HCEC 1CT (cell line): ENCODE measurements at regions not wholly inside any gene's neighbourhood (a gene's known extent, or its start where the extent isn't known, plus 50 kb on each side); places are given as distances from the start of the nearest gene placed in this dataset.

Source experiments
- DNase-seq: peaks from one replicate; pipeline ENCODE4 v3.0.0-alpha.2; 2017

DNA sequence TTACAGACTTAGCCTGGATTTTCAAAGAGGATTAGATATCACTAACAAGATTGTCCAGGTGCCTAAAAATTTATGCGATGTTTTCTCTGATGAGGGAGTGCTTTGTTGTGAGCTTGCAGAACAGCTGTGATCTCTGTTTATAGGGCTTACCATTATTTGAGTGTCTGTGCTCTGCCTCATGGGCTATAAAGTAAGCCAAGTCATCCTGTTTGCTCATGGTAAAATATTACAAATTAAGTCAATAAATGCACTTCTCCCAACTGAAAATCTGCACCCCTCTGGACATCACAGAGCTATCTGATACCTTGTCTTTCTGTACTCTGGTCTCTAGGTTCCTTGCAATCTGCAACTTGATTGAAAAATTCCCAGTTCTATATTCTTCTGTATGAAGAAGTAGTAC, 293.4 kb upstream of the ACTBL2 start:
- no peak for DNase-seq

DNA sequence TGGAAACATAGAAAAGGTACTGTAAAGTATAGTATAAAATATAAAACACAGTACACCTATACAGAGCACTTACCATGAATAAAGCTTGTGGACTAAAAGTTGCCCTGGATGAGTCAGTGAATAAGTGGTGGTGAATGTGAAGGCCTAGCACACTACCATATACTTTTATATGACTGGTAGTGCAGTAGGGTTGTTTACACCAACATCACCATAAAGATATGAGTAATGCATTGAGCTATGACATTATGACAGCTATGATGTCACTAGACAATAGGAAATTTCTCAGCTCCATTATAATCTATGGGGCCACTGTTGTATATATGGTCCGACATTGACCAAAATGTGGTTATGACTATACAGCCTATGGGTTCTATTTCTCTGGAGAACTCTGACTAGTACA, 291.8 kb upstream of the ACTBL2 start:
- no peak for DNase-seq

DNA sequence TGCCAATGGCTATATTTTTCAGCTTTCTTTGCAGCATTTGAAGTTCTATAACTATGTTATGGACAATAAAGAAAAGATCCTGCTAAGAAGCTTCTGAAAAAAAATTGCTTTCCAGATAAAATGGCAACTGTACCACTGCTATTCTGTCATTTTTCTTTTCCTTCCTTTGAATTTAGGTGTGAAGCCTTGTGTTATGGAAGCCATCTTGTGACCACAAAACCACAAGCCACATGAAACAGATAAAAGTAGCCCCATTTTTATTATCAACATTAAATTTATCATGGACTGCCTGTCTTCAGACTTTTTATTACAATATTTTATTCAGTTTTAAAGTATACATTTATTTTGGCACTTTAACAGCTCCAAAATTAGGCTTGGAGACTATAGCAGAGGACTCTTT, 289.9 kb upstream of the ACTBL2 start:
- no peak for DNase-seq

DNA sequence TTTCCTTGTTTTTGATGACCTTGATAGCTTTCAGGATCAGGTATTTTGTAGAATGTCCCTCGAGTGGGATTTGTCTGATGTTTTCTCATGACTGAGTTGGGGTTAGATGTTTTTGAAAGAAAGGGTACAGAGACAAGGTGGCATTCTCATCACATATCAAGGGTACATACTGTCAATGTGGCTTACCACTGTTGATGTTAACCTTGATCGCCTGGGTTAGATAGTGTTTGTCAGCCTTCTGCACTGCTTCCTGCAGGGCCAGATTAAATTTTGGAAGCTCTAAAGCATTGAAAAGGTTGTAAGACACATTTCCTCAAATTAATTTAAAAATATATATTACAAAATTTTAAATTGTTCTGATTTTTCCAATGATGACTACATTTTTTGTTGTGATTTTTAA, 287.4 kb upstream of the ACTBL2 start:
- DNase-seq, result no peak

DNA sequence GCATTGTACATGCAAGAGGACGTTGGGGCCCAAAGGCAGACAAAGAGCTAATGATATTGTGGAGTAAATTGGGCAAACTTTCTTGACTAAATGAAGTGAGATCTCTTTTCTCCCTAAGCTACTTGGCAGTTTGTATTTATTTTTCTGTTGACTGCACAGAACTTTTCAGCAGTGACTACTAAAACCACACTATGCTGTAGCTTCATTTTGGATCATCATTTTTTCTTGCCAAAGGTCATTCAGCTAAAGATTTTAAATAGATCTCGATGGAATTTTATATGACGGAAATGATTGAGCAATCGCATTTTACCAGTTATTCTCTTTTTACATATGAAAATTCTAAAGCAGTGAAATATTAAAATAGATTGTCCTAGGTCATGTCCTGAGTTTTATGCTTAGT, 286.1 kb upstream of the ACTBL2 start:
- no peak for DNase-seq

DNA sequence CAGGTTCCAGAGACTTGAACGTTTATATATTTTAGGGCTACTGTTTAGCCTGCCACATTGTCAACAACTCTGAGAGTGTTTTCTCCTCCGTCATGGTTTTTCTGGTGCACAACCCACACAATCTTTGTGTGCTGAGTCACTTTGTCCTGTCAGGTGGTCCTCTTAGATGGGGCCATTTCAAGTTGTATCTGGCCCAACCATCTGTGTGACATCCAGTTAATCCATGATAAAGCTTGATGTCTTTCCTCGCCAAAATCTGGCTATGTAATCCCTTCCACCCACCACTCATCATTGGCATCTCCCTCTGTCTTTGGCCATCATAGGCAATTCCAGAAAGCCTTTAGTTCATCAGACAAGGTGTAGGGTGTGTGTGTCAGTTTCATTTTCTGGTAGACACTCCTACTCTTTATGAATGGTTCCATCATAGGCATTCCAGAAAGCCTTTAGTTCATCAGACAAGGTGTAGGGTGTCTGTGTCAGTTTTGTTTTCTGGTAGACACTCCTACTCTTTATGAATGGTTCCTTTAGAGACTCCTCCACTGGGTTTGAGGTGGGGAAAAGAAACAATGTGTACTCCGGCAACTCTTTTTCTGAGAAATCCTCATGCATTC, 282.0 kb upstream of the ACTBL2 start:
- no peak for DNase-seq

DNA sequence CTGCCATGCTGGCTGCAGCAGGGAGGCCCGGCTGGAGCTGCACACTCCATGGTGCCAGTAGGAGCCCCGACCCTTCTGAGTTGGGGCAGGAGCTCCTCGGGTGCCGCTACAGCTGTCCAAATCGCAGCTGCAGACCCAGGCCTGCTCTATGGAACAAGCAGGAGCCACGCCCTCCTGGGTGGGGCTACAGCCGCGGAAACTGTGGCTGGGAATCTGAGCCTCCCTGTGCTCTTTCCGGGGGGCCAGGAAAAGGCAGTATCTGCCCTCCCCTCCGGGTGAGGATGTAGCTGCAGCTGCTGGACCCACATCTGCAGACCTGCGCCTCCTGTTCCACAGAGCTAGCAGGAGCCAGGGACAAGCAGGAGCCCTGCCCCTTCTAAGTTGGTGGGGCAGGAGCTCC, 278.9 kb upstream of the ACTBL2 start:
- DNase-seq, result no peak

DNA sequence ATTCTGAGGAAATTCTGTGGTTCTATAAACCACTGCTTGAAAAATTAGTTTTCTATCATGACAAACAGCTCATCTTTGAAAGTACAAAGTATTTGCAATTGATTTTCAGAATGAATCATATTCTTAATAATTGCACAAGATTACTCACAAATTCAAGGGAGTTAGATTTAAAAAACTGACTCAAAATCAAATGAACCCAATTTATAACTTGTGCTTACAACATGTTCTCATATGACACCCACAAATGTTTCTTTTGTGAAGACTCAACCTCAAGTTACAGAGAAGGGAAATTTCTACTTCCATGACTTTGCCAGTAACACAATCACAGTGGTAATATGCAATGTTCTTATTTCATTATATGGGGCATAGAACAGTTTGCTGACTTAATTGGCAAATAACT, 272.0 kb upstream of the ACTBL2 start:
- DNase-seq, result peak; percentile 54

DNA sequence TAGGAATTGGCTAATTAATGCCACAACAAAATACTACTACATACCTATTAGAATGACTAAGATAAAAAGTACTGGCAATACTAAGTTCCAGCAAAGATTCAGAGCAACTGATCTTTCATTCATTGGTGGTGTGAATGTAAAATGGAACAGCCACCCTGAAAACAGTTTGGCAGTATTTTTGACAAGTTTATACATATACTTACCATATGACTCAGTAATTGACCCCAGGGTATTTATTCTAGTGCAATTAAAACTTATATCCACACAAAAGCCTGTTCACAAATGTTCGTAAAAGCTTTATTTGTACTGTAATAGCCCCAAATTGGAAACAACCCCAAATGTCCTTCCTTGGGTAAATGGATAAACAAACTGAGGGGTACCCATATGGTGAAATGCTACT, 270.8 kb upstream of the ACTBL2 start:
- DNase-seq, result no peak

DNA sequence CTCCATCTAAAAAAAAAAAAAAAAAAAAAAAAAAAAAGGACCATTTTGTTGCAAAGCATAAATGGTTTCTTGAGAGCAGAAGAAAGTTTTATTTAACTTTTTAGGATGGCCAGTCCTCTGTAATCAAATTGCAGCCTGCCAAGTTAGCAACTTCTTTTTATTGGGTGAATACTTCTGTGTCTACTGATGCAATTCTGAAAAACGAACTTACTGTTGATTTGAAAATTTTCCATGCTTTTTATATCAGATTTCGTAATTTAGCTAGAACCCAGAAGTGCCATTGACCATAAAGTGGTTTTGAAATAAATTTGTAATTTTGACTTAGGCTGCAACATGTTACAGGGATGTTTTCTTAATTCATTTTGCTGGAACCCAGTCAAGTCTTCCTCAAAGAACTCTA, 269.1 kb upstream of the ACTBL2 start:
- no peak for DNase-seq

DNA sequence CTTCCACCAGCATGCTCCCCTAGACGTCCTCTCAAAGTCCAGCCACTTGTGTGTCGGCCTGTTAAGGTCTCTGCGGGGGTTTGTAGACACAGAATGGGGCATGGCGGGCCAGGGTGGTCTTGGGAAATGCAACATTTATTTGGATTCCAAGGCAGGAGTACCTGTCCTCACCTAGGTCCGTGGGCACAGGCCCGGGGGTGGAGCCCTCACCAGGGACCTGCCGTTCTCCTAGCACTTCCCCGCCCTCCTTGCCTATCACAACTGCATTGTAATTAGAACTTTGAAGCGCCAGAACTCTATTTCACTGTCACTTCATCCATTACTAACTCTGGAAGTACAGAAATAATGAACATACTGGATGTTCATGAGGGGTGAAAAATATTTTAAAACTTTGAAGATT, 268.3 kb upstream of the ACTBL2 start:
- no peak for DNase-seq

DNA sequence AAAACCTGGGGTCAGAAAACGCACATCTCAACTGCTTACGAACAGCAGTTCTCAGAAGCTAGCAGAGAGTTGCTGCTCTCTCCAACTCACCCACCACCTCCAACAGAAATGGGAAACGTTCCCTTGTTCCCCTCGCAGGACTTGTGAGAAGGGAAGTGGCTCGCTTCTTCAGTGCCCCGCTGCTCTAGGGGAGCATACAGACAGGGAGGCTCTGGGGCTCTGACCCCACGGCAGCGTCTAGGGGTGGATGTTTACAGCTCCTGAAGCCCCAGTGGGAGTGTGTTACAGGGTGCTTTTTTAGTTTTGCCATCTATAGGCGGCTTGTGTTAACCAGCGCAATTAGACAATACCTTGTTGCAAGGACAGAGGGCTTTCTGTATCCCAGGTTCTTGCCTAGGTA, 267.7 kb upstream of the ACTBL2 start:
- DNase-seq, result no peak

DNA sequence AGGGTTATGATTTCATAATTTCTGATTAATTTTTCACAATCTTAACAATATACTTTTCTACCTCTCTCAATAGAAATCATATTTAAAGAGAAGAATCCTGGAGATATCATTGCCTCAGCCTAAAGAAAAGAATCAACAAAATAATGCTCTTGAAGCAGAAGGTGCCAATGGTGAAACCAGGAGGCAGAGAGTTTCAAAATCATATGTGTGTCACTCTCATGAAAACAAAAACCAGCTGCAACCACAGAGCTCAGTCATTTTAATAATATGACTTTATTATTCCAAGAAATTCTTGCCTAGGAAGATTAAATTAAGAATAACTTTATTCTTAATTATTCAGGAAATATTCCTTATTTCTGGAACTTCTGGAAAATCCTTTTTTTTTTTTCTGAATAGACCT, 266.8 kb upstream of the ACTBL2 start:
- no peak for DNase-seq

DNA sequence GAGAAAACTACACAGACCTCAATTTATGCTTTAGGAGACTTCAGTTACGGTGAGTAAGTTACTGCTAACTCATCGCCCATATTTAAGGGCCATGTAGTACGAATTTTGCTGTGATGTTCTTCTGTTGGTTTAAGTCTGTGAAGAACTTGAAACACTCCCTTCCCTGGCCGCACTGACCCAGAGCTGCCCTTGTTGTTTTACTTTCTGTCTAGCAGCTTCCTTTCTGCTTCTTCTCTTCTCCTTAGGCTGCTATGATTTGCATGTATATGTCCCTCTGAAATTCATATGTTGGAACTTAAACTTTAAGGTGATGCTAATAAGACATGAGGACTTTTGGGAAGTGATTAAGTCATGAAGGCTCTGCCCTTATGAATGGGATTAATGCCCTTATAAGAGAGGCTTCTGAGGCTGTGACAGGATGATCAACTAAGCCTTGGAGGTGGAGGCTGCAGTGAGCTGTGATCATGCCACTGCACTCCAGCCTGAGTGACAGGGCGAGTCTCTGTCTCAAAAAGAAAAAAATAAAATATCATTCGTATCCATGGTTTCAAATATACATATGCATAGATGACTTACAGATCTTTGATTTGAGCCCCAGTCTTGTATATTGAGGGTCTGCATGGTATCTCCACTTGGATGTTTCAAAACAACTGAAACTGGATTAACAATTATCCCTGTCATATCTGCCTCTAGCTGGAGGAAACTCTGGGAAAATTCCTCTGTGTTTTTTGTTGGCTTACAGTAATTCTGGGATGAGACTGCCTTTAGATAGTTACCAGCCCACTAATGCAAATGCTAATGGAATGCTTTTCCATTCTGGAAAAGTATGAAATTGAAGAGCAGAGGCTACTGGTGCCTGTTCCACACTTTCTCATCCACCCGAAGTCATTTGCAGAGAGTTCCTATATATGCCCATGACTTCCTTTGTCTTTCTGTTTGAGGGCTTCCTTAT, 263.4 kb upstream of the ACTBL2 start:
- DNase-seq, result no peak

DNA sequence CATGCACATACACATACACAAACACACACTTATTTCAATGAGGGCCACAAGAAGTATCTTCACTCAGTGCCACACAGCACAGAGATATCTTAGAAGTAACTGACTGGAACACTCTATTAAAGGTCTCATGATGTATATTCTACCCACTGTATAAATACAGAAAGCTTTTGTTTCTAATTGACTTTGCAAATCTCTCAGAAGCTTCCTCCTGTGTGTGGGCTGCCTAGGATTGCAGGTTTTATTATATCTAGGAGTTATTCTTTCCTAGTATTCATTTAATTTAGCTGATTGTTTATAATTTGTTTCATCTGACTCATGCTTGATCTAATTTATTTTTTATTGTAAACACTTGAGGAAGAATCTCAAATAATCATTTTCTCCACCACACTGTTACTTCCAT, 262.4 kb upstream of the ACTBL2 start:
- no peak for DNase-seq

DNA sequence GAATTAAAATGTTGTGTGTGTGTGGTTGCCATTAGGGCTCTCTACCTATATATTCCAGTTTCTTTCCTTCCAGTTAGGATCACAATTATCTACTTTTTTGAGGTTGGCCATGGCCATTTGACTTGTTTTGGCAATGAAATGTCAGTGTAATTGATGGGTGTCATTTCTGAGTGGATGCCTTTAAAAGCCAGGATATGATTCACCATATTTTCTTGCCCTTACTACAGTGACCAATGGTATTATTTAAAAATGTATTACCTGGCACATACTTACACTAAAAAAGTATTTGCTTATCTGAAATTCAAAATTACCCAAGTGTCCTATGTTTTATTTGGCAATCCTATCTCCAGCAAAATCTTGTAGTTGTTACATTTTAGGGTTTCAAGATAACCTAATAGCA, 258.7 kb upstream of the ACTBL2 start:
- no peak for DNase-seq

DNA sequence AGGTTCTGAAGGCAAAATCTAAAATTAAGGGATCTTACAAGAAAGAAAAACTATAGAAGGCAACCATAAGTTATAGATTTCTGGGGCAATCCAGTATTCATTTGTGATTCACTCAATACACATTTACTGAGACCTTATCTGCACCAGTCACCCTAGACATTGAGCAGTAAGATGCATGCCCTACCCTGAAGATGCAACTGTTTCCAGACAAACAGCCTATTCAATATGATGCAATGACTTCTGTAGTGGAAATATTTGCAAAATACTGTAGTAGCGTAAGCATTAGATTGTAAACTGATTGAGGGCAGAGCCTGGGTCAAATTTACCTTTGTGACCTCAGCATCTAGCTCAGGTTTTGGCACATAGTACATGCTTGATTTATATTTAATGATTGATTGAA, 256.2 kb upstream of the ACTBL2 start:
- no peak for DNase-seq

DNA sequence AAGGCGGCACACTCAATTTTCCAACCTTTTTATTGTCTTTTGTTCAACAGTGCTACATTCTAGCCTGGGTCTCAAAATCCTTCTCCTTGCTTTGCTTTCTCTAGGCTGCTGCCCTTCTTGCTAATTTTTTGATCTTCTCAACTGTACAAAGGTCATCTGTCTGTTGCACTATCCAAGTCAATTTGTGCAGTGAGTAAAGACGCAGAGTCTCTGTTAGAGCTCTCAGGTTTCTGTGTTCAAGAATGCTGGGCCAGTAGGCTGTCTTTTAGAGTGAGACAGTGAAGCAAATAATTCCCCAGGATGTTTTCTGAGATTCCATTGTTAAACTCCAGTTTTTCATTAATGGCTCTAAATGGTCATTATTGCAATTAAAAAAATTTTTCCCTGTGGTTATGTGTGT, 255.7 kb upstream of the ACTBL2 start:
- no peak for DNase-seq

DNA sequence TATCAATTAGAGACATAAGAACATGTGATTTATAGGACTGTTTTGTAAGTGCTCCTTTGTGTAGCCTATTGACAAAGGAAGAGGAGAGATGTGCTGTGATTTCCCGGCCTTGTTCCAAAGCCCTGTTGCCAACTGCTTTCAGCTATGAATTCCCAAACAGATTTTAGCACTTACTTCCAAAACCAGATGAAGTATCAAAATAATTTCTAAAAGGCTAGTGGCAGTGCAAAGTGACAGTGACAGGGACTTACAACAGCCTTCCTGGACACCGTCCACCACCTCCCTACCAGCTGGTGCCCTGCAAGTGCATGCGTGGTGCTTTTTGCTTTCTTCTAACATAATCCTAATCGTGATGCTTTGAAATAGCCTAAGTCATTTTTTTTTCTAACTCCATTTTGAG, 254.1 kb upstream of the ACTBL2 start:
- no peak for DNase-seq

DNA sequence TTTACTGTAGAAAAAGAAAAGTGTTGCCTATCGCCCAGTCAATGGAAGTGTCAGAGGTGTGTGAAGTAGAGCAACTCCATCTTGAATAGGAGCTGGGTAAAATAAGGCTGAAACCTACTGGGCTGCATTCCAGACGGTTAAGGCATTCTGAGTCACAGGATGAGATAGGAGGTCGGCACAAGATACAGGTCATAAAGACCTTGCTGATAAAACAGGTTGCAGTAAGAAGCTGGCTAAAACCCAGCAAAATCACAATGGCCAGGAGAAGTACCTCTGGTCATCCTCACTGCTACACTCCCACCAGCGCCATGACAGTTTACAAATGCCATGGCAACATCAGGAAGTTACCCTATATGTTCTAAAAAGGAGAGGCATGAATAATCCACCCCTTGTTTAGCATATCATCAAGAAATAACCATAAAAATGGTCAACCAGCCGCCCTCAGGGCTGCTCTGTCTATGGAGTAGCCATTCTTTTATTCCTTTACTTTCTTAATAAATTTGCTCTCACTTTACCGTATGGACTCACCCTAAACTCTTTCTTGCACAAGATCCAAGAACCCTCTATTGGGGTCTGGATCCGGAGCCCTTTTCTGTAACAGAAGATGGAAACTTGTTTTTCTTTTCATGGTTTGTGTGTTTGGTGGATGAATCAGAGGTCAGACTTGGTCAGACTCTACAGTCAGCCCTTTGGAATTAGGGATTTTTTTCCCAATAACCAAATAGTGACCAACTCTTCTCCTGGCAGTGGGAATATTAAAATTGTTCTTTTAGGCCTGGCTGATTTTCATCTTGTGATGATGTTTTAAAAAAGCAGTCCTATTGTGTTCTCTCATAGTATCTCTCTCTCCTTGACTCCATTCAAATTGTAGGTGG, 252.9 kb upstream of the ACTBL2 start:
- DNase-seq, result peak; percentile 89

DNA sequence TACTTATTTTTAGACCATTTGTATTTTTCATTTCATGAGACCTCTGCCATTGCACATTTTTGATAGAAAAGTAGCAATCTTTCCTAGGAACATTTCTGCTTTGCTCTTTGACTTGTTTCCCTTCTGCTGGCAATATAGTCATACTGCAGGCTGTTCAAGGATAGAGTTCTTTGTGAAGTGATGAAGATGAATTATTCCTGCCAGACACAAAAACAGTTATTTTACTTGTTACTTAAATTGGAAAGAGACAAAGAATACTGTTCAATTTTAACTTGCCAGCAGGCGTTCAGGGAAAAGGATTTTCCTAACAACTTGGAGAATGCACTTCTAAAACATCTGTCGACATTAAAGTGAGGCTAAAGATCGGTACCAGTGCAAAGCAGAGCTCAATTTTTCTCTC, 251.7 kb upstream of the ACTBL2 start:
- no peak for DNase-seq

DNA sequence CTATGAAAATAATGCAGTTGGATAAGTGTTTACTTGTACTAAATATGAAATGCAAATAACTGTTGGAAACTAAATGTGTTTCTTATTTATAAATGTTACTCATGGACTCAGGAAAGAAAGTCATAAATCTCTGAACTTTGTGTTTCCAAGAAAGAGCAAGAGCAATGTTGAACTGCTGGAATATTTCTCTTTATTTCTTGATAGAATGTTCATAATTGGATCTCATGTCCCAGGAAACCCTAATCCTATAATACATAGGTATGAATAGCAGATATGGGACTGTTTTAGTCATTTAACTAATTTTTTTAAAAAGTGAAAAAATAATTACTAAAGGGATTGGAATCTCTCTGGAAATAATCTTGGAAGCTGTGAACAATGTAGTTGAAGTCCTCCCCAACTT, 245.0 kb upstream of the ACTBL2 start:
- DNase-seq, result no peak

DNA sequence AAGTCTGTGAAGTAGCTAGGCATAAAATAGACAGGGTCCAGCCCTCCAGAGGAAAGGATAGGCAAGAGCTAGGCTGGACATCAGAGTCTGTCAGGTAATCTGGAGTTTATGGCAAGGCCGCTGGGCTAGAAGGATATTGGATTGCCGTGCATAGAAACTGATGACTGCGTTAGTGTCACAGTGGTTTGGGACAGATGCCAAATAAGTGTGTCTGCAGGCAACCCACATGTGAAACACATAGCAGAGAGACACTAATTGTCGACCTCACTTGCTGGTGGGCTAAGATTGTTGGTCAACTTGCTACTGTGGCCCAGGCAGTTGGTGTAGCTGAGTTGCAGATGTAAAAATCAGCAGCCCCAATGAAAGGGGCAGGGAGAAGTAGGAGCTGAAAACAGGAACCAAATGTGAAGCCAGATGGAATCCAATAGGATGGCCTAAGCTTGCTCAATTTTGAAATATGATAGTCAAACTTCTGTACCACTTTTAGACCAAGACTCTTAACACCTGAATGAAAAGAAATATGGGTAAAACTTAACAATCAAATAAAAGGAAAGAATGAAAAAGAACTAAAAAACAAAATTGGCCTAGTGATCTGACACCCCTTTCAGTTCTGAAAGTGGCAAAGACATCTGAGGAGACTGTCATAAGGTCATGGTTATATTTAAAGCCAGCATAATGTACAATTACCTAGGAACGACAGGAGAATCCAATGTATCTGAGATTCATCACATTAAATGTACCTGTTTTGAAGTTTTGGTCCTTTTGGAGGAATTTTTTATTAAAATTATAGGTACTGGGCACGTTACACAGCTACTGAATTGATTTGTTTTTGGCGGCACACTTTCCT, 243.3 kb upstream of the ACTBL2 start:
- DNase-seq, result no peak
